NCI-H1694 treated with DMSO at 0.1 percent for 48 hours (cell line): ENCODE measurements at regions not wholly inside any gene's neighbourhood (a gene's known extent, or its start where the extent isn't known, plus 50 kb on each side); places are given as distances from the start of the nearest gene placed in this dataset.

Source experiments
- DNase-seq: peaks from one replicate; lab custom pipeline; 2025; lab: John Stamatoyannopoulos, UW

DNA sequence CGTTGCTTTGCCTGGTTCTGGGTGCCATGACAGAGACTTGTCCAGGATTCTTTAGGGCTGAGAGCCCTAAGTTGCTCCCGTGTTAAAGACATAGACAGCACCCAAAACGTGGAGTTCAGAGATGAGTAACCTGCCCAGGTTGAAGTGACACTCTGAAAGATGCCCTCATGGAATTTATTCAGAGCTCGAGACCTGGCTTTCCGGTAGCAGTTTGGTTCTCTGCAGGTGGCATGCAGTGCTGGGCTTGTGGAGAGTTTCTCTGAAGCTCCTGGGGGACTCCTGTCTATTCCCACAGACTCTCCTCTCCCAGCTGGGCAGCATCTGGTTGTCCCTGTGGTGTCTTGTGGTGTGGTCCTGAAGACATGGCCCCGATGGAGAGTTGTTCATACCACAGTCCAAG lies 241.0 kb downstream of the RHOU start:
- no peak for DNase-seq

DNA sequence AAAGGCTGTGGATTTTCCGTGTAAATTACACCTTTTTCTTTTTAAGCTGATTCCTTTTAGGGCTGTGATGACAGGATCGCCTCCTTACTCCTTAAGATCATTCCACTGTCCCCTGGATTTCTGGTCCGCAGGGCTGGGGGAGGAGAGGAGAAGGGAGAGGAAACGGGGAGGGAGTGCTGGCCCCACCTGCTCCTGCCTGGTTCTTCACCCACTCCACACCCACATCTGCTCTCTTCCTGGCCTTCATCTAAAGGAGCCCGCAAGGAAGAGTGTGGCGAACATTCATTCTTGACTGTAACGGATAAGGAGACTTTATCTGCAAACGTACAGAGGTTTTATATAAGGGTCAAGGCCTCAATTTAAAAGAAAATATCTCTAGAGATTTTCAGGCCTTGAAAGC lies 242.0 kb downstream of the RHOU start:
- DNase-seq = no peak

DNA sequence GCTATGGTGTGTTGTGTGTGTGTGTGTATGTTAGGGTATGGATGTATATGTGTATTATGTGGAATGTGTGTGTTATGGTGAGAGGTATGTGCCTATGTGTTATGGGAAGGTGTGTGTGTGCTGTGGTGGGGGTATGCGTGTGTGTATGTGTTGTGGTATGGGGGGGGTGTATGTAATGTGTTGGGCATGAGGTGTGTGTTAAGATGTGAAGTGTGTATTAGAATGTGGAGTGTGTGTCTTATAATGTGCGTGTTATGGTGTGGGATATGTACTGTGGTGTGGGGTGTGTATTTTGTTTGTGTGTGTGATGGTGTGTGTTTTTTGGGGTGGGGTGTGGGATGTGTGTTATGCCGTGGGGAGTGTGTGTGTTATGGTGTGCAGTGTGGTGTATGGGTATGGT lies 242.5 kb downstream of the RHOU start:
- no peak for DNase-seq

DNA sequence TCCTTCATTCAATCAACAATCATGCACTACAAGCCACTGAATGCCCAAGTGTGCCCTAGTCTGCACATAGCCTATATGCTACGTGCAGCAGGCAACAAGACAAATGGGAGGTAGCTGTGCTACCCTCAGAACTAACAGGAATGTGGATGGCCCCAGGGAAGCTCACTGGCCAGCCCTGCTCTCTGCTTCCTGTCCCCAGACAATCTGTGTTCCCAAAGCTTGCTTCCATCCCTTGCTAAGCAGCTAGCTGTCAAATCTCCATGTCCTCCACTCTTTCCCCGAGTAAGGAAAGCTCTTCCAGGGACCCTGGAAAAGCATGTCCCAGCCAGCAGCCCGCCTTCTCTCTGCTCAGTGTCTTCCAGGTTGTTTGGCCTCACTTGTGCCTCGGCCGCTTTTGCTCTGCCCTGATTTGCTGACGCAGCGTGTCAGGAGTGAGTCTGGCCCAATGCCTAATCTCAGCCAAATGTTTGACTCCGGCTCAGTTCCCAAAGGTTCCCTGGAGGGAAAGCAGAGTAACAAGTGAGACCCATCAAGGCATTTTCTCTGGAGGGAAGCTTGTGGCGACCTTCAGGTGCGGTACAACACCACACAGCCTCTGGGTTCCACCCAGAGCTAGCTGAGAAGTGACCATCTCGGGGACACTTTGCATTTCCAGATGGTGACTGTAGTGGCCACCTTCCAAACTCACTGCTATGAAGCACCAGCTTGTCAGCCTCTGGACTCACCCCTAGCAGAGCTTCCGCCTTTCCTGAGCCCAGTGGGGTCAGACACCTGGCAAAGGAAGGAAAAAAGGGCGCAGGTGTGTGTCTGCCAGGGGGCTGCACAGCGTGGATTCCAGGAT lies 243.4 kb downstream of the RHOU start:
- peak; percentile 22 for DNase-seq

DNA sequence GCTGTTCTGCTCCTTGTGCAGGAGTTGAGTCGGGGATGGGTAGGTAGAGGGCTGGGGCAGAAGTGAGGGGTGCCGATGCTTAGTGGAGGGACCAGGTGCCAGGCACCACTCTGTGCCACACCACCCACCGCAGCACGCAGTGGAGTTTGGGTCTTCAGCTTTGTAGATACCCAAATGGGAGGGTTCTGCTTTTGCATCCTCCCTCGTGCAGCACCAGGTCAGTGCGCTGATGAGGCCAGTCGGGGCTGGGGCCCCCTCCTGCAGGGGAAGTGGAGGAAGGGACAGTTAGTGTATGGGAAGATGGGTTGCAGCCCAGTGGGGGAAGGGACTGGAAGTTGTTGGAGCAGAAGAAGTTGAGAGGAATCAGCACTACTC lies 244.0 kb downstream of the RHOU start:
- DNase-seq = no peak

DNA sequence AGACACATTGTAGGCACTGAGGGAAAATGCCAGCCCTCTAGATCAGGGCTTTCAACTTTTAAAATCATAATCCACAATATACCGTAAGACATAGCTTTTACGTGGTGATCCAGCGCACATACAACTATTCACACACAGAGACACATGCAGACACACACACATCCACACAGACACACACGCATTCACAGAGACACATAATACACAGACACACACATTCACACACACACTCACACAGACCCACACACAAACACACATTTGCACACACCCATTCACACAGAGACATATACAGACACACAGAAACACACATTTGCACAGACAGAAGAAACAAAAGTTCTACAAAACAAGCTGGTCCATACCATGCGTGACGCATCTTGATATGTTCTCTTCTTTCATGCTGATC lies 244.5 kb downstream of the RHOU start:
- DNase-seq = no peak

DNA sequence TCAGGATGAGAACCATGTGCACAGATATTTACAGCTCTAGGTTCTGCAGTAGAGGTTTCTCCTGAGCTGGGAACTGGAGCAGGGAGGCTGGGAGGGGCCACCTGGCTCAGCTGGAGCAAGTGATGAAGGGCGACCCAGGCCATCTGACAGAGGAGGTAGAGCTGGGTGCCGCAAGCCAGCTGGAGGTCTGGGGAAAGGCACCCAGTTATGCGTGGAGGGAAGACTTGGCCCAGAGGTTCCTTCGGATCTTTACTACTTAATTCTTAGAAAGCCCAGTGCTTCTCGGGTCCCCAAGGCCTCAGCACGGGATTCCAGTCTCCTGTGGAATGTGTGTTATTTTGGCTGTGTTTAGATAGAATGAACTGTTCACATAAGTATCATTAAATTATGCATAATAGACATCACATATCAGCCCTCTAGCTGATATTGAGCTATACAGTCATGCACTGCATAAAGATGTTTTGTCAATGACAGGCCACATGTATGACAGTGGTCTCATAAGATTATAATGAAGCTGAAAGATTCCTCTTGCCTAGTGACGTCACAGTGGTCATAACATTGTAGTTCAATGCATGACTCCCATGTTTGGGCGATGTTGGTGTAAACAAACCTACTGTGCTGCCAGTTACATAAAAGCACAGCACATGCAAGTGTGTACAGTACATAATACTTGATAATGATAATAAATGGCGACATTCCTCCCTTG lies 245.1 kb downstream of the RHOU start:
- DNase-seq = no peak

DNA sequence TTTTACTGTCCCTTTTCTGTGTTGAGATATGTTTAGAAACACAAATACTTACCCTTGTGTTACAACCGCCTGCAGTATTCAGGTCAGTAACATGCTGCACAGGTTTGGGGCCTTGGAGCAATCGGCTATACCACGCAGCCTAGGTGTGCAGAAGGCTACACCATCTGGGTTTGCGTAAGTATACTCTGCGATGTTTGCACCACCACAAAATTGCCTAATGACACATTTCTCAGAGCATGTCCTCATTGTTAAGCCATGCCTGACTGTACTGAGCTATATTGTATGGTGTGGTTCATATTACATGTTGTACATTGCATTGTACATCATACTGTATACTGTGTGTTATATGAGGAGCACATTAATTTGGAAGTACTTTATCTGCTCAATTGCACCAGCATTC lies 247.4 kb downstream of the RHOU start:
- peak; percentile 76 for DNase-seq

DNA sequence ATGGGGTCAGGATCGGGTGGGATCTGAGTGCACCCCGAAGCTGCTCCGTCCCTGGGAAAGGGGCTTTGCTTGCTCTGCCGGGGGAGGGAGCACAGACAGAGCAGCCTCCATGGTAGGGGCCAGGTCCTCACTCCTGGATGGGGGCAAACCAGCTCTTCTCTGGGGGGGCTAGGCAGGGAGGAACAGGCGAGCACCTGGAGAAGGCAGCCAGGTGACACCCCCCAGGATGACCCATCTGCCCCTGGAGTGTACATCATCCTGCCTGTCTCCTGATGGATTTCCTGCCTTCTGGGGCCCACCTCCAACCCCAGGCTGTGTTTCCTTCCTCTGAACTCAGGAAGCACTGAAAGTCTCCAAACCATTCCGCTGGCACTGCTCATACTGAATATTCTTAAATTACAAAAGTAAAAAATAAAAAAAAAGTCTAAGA lies 248.0 kb downstream of the RHOU start:
- DNase-seq = no peak

DNA sequence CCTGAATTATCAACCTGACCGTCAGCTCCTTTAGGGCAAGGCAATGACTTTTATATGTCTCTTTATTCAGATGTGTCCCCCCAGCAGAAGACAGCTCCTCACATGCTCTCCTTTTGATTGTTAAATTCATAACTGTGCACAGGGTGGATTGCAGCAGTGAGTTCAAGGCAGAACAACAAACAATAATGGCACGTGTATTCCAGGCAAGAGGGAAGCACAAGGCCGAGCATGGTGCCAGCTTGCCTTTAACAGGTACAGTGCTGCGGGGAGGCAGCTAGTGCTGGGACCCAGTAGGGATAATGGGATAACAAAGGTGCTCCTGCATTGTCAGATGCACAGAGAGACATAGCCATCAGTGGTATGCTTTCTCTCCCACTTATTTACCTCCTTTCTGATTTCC lies 248.4 kb downstream of the RHOU start:
- no peak for DNase-seq

DNA sequence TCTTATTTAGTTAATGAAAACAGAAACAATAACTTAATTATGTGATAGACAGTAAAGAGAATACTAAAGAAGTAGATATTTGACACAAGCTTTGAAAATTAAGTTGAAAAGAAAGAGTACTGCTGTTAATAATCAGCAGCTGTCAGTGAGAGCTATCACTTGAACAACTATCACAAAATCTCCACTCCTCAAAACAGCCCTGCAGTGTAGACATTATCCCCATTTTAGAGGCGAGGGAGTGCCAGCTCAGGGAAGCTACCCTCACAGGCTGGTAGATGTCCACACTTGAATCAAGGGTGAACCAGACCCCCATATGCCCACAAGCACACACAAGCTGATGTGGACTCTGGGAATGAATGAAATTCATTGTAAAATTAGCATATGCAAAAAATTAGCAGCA lies 248.8 kb downstream of the RHOU start:
- no peak for DNase-seq

DNA sequence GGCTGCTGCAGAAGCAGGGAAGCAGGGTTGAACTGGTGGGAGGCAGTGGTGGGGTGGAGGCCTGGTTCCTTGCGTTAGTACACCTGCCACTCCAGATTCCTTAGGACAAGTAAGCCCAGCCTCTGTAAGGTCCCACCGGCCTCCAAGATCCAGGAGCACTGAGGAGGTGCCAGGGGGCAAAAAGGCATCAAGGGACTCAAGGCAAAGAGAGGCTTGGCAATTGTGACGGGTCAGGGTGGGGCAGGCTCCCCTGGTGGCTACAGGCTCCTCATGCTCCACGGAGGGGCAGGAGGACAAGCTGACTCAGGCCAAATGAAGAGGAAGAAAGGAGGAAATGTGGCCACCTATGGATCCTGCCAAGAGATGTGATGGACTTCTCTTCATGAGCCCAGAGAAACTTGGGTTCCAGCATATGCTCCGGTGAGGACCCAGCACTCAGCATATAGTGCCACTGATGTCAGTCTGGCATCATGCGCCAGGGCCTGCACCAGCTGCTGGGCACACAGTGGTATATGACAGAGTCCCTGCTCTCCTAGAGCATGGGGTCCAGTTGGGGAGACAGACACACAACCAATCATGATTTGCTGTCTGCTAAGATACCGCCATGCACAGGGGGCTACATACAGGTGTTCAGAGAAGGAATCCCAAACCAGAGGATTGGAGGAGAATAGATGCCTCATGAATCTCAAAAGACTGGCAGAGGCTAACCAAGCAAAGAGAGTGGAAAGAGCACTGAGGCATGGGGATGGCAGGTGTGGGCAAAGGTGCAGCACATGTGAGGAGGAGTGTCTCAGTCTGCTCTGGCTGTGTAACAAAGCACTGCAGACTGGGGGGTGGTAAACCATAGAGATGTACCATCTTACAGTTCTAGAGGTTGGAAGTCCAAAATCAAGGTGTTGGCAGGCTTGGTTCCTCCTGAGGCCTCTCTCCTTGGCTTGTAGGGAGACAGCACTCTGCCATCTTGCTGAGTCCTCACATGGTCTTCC lies 249.7 kb downstream of the RHOU start:
- no peak for DNase-seq

DNA sequence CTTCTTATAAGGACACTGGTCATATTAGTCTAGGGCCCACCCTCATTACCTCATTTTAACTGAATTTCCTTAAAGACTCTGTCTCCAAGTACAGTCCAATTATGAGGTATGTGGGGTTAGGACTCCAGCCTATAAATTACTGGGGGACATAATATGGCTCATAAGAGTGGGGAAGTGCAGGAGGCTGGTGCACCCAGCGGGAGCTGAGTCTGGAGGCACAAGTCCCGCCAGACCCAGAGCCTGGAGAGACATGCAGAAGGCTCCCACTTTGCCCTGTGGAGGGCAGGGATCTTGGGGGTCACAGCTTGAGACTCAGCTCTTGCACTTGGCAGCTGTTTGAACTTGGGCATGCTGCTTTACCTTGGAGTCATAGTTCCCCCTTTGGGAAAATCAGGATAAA lies 250.4 kb downstream of the RHOU start:
- DNase-seq = no peak

DNA sequence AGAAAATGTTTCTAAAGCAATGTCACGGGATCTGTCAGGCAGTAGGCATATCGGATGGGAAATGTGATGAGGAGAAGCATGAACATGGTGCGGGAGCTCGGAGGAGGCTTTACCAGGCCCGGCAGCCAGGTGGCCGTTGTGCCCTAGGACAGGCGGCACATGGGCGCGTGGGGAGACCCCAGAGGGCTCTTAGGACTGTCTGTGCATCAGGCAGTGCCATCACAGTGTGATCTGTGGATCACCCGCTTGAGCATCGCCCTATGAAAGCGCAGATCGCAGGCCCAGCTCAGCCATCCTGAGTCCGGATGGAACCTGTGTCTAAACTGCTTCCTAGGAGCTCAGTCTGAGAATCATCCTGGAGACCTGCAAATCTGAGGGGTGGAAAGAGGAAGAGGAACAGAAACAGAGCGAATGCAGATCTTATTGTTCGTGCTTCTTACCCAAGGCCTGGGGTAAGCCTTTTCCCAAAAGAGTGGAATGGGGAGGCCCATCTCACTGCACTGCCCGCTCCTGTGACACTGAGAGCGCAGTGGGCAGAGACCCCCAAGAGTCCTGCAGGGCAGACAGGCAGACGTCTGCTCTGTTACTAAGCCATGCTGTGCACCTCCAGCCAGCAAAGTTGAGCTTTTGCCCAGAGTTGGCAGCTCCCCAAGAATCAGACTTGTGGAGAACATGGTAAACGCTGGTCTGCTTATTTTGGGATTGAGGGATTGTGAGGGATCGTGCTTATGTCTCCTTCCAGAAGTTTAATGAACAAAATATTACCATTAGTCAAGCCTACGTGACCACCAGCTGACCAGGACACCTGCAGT lies 251.0 kb downstream of the RHOU start:
- DNase-seq = peak; percentile 75

DNA sequence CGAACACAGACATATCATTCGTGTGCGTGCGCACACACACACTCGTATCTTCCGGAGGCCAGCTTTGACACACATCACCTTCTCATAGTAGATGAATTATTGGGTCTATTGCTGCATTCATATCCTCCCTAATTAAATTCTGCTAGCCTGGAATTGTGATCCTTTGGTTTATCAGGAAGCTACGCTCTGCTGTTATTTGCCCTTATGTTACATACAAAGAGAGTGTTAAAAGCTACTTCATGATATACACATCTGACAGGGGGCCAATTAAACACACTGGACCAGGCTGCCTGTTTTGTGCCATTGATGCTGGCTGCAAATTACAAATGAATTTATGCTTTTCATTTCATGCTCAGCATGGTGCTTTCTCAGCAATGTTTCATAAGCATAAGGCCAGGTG lies 252.0 kb downstream of the RHOU start:
- peak; percentile 82 for DNase-seq

DNA sequence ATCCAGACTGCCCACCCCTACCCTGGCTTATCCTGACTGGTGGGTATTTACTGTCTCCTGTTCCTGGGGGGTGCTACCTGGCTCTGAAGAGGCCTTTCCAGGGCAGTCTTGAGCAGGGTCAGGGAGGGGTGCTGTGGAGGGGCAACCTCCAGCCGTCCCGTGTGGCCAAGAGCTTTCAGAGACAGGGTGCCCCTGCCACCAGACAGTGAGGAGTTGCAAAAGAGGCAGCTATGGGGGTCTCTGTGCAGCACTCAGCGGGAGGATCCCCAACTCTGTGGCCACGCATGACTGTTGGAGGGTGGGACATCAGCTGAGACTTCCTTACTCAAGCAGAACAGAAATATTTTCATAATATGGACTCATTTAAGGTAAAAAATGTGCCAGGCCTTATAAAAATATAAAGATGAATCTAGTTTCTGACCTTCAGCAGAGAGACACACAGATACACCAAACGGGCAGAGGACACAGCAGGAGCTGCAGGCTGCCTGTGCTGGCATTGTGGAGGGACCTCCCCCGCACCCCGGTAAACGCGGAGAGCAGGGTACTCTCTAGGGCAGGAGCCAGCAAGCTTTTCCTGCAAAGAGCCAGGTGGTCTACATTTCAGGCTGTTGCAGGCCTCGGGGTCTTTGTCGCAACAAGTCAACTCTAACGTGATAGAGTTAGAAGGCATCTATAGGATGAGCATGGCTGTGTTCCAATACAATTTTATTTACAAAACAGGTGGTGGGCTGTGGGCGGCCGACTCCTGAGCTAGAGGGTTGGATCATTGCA lies 252.6 kb downstream of the RHOU start:
- peak; percentile 98 for DNase-seq

DNA sequence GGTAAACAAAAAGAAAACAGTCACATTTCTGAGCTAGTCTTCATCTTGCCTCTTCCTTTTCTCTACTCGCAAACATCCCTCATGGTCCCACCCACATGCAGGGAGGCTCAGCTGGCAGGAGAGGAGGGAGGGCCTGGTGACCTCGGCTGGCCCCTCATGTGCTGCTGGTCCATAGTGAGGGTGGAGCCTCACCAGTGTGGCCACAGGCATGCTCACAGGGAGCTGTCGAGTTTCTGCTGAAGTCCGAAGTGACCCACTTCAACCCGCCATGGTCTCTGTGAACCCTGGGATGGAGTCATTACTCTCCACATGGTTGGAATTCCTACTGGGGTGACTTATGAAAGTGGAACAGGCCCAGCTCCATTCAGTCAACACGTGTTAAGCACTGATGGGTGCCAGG lies 253.4 kb downstream of the RHOU start:
- no peak for DNase-seq

DNA sequence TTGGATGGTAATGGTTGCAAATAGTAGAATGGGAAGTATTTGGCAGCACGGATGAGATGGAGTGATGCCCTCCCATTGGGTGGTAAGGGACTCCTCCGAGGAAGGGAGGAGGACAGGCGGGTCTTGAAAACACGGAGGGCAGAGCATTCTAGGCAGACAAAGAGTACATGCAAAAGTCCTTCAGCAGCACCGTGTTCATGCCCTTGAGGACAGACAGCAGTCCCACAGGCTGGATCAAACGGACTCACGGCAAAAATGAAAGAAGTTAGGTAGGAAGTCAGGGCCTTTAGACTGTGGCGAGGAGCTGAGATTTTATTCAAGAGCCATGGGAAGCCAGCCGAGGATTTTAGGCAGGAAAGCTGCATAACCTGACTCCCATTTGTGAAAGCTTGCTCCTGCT lies 253.9 kb downstream of the RHOU start:
- DNase-seq = peak; percentile 68

DNA sequence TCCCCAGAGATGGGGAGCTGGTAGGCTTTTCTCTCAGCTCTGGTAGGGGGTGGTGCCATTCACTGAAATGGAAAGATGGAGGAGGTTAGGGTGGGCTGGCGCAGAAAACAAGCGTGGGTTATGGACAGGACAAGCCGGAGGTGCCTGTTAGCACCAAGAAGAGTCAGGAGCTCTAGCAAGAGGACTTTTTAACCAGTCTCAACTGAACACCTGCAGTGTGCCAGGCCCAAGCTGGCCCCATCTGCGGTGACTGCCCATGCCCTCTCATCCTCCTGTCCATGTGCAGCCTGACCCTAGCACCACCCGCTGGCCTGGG lies 254.4 kb downstream of the RHOU start:
- no peak for DNase-seq

DNA sequence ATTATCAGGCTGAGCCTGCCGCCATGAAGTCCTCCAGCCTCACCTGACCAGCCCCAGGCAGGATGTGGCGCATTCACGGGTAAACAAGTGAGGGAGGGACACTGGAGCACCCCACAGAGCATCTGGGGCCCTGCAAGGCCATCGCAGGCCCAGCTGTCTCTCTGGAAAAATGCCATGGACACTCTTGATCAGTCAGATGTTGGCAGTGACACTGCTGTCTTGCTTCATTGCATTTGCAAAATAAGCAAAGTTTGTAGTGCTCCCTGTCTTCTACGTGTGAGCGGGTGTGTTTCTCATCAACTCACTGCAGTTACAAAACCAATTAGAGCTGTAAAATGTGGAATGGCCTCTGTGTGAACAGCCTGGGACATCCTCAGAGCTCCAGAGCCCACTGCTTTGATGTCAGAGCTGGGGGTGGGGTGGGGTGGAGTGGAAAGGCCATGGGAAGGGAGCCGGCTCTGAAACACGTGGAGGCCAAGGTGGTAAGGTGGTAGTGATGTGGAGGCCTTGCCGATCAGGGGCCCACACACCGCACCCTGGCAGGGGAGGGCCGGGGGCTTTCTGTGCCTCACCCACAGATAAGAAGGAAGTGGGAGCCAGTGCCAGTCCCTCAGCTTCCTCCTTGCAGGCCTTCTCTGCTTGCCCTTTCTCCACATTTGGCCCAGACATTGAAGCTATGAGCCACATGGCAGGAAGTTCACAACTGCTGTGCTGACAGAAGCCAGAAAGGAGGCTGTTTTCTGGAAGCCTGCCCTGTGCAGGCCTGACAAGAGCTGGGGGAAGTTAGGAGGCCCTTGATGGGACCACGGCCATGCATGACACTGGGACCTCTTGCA lies 254.9 kb downstream of the RHOU start:
- peak; percentile 98 for DNase-seq
